SH-SY5Y (cell line): ENCODE measurements at regions not wholly inside any gene's neighbourhood (a gene's known extent, or its start where the extent isn't known, plus 50 kb on each side); places are given as distances from the start of the nearest gene placed in this dataset.

Source experiments
- GATA2 ChIP-seq: IDR thresholded peaks from 2 replicates; pipeline ENCODE4 v1.6.1; 2011; ENCODE audit warnings: mild to moderate bottlenecking, low read depth, low read length
- GATA3 ChIP-seq: IDR thresholded peaks from 2 replicates; pipeline ENCODE4 v1.6.1; 2011; ENCODE audit warnings: low read depth, mild to moderate bottlenecking, low read length, moderate library complexity

- no peak for TF ChIP-seq GATA3
- no peak for TF ChIP-seq GATA2
Measured at GRCh38 chr3:72194458-72194857, 409.5 kb upstream of the PROK2 start.
